GM12891 (cell line): ENCODE measurements at regions not wholly inside any gene's neighbourhood (a gene's known extent, or its start where the extent isn't known, plus 50 kb on each side); places are given as distances from the start of the nearest gene placed in this dataset.

ENCODE experiments used
- POLR2A ChIP-seq: IDR thresholded peaks from 2 replicates; pipeline ENCODE4 v1.6.1; 2011; ENCODE audit warnings: low read depth, low read length, control low read depth
- POLR2AphosphoS5 ChIP-seq: IDR thresholded peaks from 2 replicates; pipeline ENCODE4 v1.6.1; 2011; ENCODE audit warnings: low read depth, low read length, control low read depth
- POU2F2 ChIP-seq: IDR thresholded peaks from 2 replicates; pipeline ENCODE4 v1.6.1; 2011; ENCODE audit warnings: low read depth, mild to moderate bottlenecking, control low read depth, low read length, moderate library complexity
- TAF1 ChIP-seq: IDR thresholded peaks from 2 replicates; pipeline ENCODE4 v1.6.1; 2011; ENCODE audit warnings: low read depth, low read length, control low read depth

- TF ChIP-seq POLR2A: no peak
- no peak for TF ChIP-seq POLR2AphosphoS5
- TF ChIP-seq POU2F2: no peak
- TF ChIP-seq TAF1: no peak
Measured at GRCh38 chrX:39253551-39253950, 452.3 kb downstream of the MID1IP1 start.
